Fibroblast of upper back skin (primary cell): ENCODE measurements at regions not wholly inside any gene's neighbourhood (a gene's known extent, or its start where the extent isn't known, plus 50 kb on each side); places are given as distances from the start of the nearest gene placed in this dataset.
"Not testable (repeated sequence)": the region's sequence is repeated elsewhere in the genome, so short reads cannot be mapped to it uniquely, and the experiment has no call there.

Experiments
- DNase-seq: peaks from one replicate; pipeline ENCODE4 v3.0.0-alpha.2; 2013

GRCh38 chr5:112472614-112473013 is 53.5 kb upstream of the EPB41L4A start:
- no peak for DNase-seq

GRCh38 chr5:112473989-112474388 is 54.9 kb upstream of the EPB41L4A start:
- no peak for DNase-seq

GRCh38 chr5:112475747-112476365 is 56.8 kb upstream of the EPB41L4A start:
- no peak for DNase-seq

GRCh38 chr5:112479418-112479817 is 60.3 kb upstream of the EPB41L4A start:
- peak; percentile 27 for DNase-seq

GRCh38 chr5:112480501-112480900 is 61.4 kb upstream of the EPB41L4A start:
- DNase-seq = no peak

GRCh38 chr5:112483704-112484103 is 64.6 kb upstream of the EPB41L4A start:
- no peak for DNase-seq

GRCh38 chr5:112485934-112486355 is 66.9 kb upstream of the EPB41L4A start:
- no peak for DNase-seq

GRCh38 chr5:112491257-112491656 is 72.2 kb upstream of the EPB41L4A start:
- no peak for DNase-seq

- DNase-seq = peak; percentile 30
These were observed 73.2 kb upstream of the EPB41L4A start for GRCh38 chr5:112492291-112492690.

GRCh38 chr5:112503749-112504501 is 84.8 kb upstream of the EPB41L4A start:
- not testable (repeated sequence) for DNase-seq

- DNase-seq = not testable (repeated sequence)
These were observed 90.0 kb upstream of the EPB41L4A start for GRCh38 chr5:112509097-112509496.

- no peak for DNase-seq
These were observed 92.8 kb upstream of the EPB41L4A start for GRCh38 chr5:112511920-112512319.

- DNase-seq = no peak
These were observed 93.8 kb upstream of the EPB41L4A start for GRCh38 chr5:112512901-112513300.

- DNase-seq = no peak
These were observed 95.0 kb upstream of the EPB41L4A start for GRCh38 chr5:112514111-112514510.

GRCh38 chr5:112520474-112520873 is 101.4 kb upstream of the EPB41L4A start:
- DNase-seq = not testable (repeated sequence)

GRCh38 chr5:112522891-112523673 is 104.0 kb upstream of the EPB41L4A start:
- DNase-seq = not testable (repeated sequence)

- not testable (repeated sequence) for DNase-seq
These were observed 104.7 kb upstream of the EPB41L4A start for GRCh38 chr5:112523674-112524263.

GRCh38 chr5:112525217-112525616 is 106.1 kb upstream of the EPB41L4A start:
- DNase-seq = no peak

- no peak for DNase-seq
These were observed 109.9 kb upstream of the EPB41L4A start for GRCh38 chr5:112528928-112529327.

- no peak for DNase-seq
These were observed 110.4 kb upstream of the EPB41L4A start for GRCh38 chr5:112529525-112529924.

GRCh38 chr5:112532654-112533360 is 113.7 kb upstream of the EPB41L4A start:
- no peak for DNase-seq

GRCh38 chr5:112533362-112533761 is 114.3 kb upstream of the EPB41L4A start:
- no peak for DNase-seq
